Naive thymus-derived CD8-positive, alpha-beta T cell (primary cell): ENCODE measurements at regions not wholly inside any gene's neighbourhood (a gene's known extent, or its start where the extent isn't known, plus 50 kb on each side); places are given as distances from the start of the nearest gene placed in this dataset.
A peak's percentile ranks its signal among the peaks of the same experiment; 100 is the strongest.
"Not testable (repeated sequence)": the region's sequence is repeated elsewhere in the genome, so short reads cannot be mapped to it uniquely, and the experiment has no call there.

Experiments used
- ATAC-seq, 2 donors: fragments of 150-1000 bp; cut with Tn5 transposase in 1 of 2; sonication (Bioruptor Pico), chemical (Tn5 transposase) in 1 of 2; 1 replicate in 1 of 2; 2 replicates in 1 of 2; pipeline ENCODE4 v1.10.0; 2021; ENCODE audit warnings: mild to moderate bottlenecking in 2 of 2, moderate library complexity in 2 of 2
- POLR2A ChIA-PET: fragments of 350-600 bp; sonication (Branson Sonifier 250); formaldehyde crosslinking; loops from one replicate; lab custom pipeline; 2021; ENCODE audit warnings: antibody characterized with exemption; lab: Charles Lee
- DNase-seq, 10 donors: peaks; one replicate each; pipeline versions ENCODE4 v3.0.0 to v3.0.0-alpha.2; 2020 to 2022
- H3K27ac Mint-ChIP-seq, 10 donors: one replicate each; pipeline ENCODE4 v1.8.0; 2020 to 2022; ENCODE audit warnings: mild to moderate bottlenecking in 10 of 10, mixed read lengths in 10 of 10, moderate library complexity in 4 of 10, inconsistent platforms in 1 of 10
- H3K27me3 Mint-ChIP-seq, 5 donors: one replicate each; pipeline ENCODE4 v1.8.0; 2021 to 2022; ENCODE audit warnings: mixed read lengths in 5 of 5
- H3K36me3 Mint-ChIP-seq, 3 donors: one replicate each; pipeline ENCODE4 v1.8.0; 2020 to 2022; ENCODE audit warnings: mixed read lengths in 3 of 3, mild to moderate bottlenecking in 2 of 3, inconsistent platforms in 1 of 3
- H3K4me1 Mint-ChIP-seq, 4 donors: one replicate each; pipeline ENCODE4 v1.8.0; 2021 to 2022; ENCODE audit warnings: mixed read lengths in 4 of 4
- H3K4me3 Mint-ChIP-seq, 10 donors: one replicate each; pipeline ENCODE4 v1.8.0; 2020 to 2022; ENCODE audit warnings: mild to moderate bottlenecking in 10 of 10, mixed read lengths in 10 of 10, moderate library complexity in 6 of 10, inconsistent platforms in 1 of 10
- H3K9me3 Mint-ChIP-seq, 9 donors: one replicate each; pipeline ENCODE4 v1.8.0; 2020 to 2022; ENCODE audit warnings: mixed read lengths in 9 of 9, mild to moderate bottlenecking in 3 of 9, inconsistent platforms in 1 of 9, moderate library complexity in 1 of 9

DNA sequence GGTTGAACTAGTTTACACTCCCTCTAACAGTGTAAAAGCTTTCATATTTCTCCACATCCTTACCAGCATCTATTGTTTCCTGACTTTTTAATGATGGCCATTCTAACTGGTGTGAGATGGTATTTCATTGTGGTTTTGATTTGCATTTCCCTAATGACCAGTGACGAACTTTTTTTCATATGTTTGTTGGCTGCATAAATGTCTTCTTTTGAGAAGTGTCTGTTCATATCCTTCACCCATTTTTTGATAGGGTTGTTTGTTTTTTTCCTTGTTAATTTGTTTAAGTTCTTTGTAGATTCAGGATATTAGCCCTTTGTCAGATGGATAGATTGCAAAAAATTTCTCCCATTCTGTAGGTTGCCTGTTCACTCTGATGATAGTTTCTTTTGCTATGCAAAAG is 578.5 kb upstream of the ADGRB3 start:
- DNase-seq, H3K27me3 Mint-ChIP-seq, ATAC-seq, POLR2A ChIA-PET, H3K27ac Mint-ChIP-seq, H3K36me3 Mint-ChIP-seq, H3K4me1 Mint-ChIP-seq, H3K4me3 Mint-ChIP-seq: not testable (repeated sequence)
- peaks cover 0 to 14% (median 3%) of the 10 kb centered on the region in 9 donors for H3K9me3 Mint-ChIP-seq

DNA sequence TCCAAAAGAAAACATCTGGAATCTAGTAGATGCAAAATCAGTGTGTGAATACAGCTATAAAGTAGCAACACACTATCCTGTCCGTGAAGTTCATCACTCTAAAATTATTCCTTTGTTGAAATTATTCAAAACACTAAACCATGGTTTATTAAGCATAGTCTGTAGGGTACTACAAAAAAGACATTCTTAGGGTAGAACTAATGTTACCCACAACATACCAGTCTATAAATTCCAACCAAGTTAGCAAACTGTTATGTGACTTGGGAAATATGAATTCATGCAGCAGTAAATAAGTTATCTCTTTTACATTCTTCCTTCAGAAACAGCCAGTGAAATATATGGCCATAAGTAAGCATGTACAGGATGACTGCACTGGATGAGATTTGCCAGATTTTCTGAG is 580.3 kb upstream of the ADGRB3 start:
- H3K4me3 Mint-ChIP-seq: no peak overlapping the region

DNA sequence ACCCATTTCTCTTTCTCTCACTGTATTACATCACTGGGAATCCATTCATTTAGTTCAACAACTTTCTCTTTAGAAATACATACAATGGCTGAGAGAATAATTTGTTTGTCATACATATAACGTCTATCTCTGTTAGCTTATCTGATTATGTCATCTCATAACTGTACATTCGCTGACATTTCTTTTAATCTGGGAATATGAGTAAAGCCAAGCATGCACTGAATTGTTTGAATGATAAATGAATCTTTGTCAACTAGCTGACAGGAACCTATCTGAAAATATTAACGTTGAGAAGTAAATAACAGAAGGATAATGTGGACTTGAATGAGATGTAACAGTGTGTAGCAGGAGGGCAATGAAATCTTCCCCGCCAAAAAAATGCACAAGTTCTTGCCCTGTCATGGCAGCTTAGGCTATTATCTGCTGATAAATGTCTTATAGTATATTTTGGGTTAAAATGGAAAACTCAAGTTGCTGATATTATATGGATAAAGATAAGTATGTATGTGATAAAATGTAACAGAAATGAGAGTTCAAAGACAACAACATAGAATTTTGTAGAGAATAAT is 581.2 kb upstream of the ADGRB3 start:
- no peak overlapping the region for H3K4me3 Mint-ChIP-seq
- DNase-seq (no peak), ATAC-seq (no peak)
- POLR2A ChIA-PET: no interaction called here
- H3K4me1 Mint-ChIP-seq: no peaks in the 10 kb centered on the region
- no peaks in the 10 kb centered on the region for H3K27me3 Mint-ChIP-seq
- no peaks in the 10 kb centered on the region for H3K36me3 Mint-ChIP-seq
- no peak overlapping the region for H3K27ac Mint-ChIP-seq
- H3K9me3 Mint-ChIP-seq: peaks cover 0 to 15% (median 3%) of the 10 kb centered on the region in 9 donors

More for the DNA sequence above, 580.3 kb upstream of the ADGRB3 start:
- Mint-ChIP-seq H3K27me3 (no peaks in the 10 kb centered on the region), H3K9me3 (peaks cover 0 to 14% (median 3%) of the 10 kb centered on the region in 9 donors), H3K36me3 (no peaks in the 10 kb centered on the region), H3K27ac (no peak overlapping the region), H3K4me1 (no peaks in the 10 kb centered on the region)
- ATAC-seq (no peak), DNase-seq (no peak)
- POLR2A ChIA-PET: no interaction called here

DNA sequence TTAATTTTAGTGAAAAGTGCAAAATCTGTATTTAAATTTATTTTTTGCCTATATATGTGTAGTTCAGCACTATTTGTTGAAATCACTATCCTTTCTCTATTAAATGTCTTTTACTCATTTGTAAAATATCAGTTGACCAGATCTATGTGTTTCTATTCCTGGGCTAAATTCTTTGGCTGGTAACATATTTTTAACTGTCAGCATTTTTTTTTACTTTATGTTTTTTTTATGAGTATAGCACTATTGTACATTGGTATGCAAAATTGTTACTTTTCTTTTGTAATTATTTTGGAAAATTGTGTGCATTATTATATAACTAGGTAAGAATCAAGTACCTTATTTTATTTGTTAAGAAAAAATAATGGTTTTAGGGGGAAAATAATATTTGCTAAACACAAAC is 582.8 kb upstream of the ADGRB3 start:
- no peak for DNase-seq
- Mint-ChIP-seq H3K27me3 (no peaks in the 10 kb centered on the region), H3K9me3 (peaks cover 0 to 17% (median 4%) of the 10 kb centered on the region in 9 donors), H3K27ac (no peak overlapping the region), H3K36me3 (no peaks in the 10 kb centered on the region), H3K4me1 (no peaks in the 10 kb centered on the region), H3K4me3 (no peak overlapping the region)
- ATAC-seq: no peak
- POLR2A ChIA-PET: no interaction called here

DNA sequence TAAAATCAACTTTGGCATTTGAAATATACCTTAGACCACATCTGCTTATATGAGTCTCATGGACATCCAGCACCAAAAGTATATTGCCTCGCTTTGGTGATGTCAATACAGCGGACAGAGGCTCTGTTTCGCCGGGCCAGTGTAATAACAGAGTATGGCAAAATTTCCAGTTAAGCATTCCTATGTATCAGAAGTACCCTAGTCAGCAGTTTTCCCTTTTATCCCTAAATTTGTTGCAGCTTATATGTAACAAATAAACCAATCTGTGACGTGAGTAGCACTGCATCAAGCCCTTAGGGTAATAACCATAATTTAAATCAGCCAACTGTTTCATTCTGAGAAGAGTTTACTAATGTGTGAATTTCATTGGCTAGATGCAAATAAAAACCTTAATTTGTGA is 585.5 kb upstream of the ADGRB3 start:
- Mint-ChIP-seq H3K36me3 (no peaks in the 10 kb centered on the region), H3K27ac (no peak overlapping the region), H3K4me3 (no peak overlapping the region), H3K27me3 (no peaks in the 10 kb centered on the region), H3K4me1 (no peaks in the 10 kb centered on the region), H3K9me3 (peaks cover 0 to 14% (median 3%) of the 10 kb centered on the region in 9 donors)
- POLR2A ChIA-PET: no interaction called here
- no peak for ATAC-seq
- DNase-seq: no peak

DNA sequence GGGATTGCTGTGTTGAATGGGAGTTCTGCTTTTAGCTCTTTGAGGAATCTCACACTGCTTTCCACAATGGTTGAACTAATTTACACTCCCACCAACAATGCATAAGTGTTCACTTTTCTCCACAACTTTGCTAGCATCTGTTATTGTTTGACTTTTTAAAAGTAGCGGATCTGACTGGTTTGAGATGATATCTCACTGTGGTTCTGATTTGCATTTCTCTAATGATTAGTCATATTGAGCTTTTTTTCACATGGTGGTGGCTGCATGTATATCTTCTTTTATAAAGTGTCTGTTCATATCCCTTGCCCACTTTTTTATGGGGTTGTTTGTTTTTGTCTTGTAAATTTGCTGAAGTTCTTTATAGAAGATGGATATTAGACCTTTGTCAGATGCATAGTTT is 588.3 kb upstream of the ADGRB3 start:
- ATAC-seq (no peak), DNase-seq (no peak)
- POLR2A ChIA-PET: no interaction called here
- H3K27me3 Mint-ChIP-seq: no peaks in the 10 kb centered on the region
- no peak overlapping the region for H3K27ac Mint-ChIP-seq
- H3K9me3 Mint-ChIP-seq: peaks cover 0 to 14% (median 3%) of the 10 kb centered on the region in 9 donors
- no peaks in the 10 kb centered on the region for H3K4me1 Mint-ChIP-seq
- H3K4me3 Mint-ChIP-seq: no peak overlapping the region
- no peaks in the 10 kb centered on the region for H3K36me3 Mint-ChIP-seq

DNA sequence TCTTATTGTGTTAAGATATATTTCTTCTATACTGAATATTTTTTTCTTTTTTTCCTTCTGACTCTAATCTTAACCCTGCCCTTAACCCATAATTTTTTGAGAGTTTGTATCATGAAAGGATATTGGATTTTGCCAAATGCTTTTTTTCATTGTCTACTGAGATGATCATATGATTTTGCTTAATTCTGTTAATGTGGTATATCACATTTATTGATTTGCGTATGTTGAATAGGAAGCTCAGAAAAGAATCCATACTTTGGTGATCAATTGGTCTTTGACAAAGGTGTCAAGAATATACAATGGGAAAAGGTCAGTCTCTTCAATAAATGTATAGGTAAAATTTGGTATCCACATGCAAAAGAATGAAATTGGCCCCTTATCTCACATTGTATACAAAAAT is 588.8 kb upstream of the ADGRB3 start:
- H3K4me1 Mint-ChIP-seq: no peaks in the 10 kb centered on the region
- peaks cover 0 to 14% (median 3%) of the 10 kb centered on the region in 9 donors for H3K9me3 Mint-ChIP-seq
- POLR2A ChIA-PET: no interaction called here
- H3K4me3 Mint-ChIP-seq: no peak overlapping the region
- ATAC-seq (no peak), DNase-seq (no peak)
- no peak overlapping the region for H3K27ac Mint-ChIP-seq
- no peaks in the 10 kb centered on the region for H3K27me3 Mint-ChIP-seq
- no peaks in the 10 kb centered on the region for H3K36me3 Mint-ChIP-seq

DNA sequence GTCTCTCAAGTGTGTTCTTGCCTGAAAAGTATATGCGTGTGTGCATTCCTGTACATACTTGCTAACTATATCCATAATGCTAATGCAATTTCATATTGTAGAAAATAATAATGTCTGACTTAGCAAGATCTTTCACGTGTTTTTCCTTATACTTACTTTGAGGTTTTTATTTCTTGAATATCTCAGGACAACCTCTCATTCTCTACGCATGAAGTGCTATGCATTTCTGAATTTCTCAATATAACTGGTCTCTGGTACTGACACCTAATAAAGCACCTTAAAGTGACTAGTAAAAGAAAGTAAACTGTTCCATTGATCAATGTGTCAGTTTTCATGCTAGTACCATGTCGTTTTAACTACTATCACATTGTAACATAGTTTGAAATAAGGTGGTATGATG is 589.9 kb upstream of the ADGRB3 start:
- H3K27me3 Mint-ChIP-seq: no peaks in the 10 kb centered on the region
- DNase-seq (no peak), ATAC-seq (no peak)
- POLR2A ChIA-PET: no interaction called here
- no peaks in the 10 kb centered on the region for H3K4me1 Mint-ChIP-seq
- peaks cover 0 to 19% (median 4%) of the 10 kb centered on the region in 9 donors for H3K9me3 Mint-ChIP-seq
- no peak overlapping the region for H3K4me3 Mint-ChIP-seq
- H3K27ac Mint-ChIP-seq: no peak overlapping the region
- H3K36me3 Mint-ChIP-seq: no peaks in the 10 kb centered on the region

DNA sequence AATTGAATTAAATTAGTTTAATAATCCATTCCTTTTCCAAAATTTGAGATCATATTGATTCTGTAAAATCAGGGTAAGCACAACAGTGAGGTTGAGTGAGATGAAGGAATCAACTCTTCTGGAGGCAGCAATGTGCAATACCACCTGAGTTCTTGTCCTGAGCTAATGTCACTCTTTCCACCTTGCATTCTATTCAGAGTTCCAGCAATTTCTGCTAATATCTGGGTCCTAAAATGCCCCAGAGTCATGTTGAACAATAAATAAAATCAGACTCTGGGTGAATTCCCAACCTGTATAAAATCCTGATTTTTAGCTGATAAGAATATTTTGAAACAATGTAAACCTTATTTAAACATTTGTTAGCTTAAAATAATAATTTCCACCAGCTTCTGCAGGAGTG is 590.8 kb upstream of the ADGRB3 start:
- Mint-ChIP-seq H3K9me3 (peaks cover 0 to 19% (median 6%) of the 10 kb centered on the region in 9 donors), H3K27ac (no peak overlapping the region), H3K27me3 (no peaks in the 10 kb centered on the region), H3K4me3 (no peak overlapping the region), H3K36me3 (no peaks in the 10 kb centered on the region), H3K4me1 (no peaks in the 10 kb centered on the region)
- ATAC-seq: no peak
- DNase-seq: no peak
- POLR2A ChIA-PET: no interaction called here

DNA sequence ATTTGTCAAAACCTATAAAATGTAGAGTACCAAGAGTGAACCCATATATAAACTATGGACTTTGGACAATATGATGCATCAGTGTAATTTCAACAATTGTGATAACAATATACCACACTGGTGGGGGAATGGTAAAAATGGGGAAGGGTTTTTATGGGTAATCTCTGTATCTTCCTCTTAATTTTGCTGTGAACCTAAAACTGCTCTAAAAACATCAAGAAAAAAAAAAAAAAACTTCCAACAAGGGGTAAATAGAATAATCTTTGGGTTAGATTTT is 592.0 kb upstream of the ADGRB3 start:
- Mint-ChIP-seq H3K27me3 (no peaks in the 10 kb centered on the region), H3K36me3 (no peaks in the 10 kb centered on the region), H3K9me3 (peaks cover 0 to 16% (median 4%) of the 10 kb centered on the region in 9 donors), H3K4me3 (no peak overlapping the region), H3K4me1 (no peaks in the 10 kb centered on the region), H3K27ac (no peak overlapping the region)
- POLR2A ChIA-PET: no interaction called here
- no peak for ATAC-seq
- DNase-seq: no peak

DNA sequence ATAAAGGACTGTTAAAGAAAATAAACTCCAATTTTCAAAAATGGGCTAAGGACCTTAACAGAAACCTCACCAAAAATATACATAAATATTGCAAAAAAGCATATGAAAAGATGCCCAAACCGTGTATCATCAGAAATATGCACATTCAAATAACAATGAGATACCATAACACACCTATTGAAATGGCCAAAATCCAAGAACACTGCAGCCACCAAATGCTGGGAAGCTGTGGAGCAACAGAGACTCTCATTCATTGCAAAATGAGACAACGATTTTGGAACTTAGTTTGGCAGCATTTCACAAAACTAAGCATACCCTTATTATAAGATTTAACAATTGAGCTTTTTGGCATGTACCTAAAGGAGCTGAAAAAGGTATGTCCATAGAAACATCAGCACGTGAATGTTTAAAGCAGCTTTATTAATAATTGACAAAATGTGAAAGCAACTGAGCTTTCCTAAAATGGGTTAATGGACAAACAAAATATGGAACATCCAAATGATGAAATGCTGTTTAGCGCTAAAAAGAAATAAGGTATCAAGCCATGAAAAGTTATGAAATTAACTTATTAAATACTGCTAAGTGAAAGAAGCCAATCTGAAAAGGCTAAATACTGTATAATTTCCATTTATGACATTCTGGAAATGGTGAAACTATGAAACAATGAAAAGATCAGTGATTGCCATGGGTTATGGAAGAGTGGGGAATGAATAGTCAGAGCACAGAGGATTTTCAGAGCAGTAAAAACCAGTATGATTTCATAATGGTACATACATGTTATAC is 592.6 kb upstream of the ADGRB3 start:
- no peak overlapping the region for H3K4me3 Mint-ChIP-seq

DNA sequence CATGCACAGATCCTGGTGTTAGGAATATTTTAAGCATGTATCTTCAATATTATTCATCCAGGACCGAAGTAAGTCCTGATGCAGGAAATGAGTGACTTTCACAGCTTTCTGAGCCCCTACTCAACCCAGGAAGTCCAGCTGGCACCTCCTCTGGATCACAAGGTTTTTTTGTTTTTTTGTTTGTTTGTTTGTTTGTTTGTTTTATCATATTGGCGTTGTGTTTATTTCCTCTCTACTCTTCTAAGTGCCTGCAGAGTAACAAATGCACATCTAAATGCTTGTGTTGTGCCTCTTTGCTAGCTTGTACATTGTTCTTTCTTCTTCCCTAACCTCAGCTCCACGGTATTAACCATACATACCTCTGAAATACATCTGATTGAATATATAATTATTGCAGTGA is 594.3 kb upstream of the ADGRB3 start:
- peak overlapping the region; percentile 0 to 74 (median 53) for H3K4me3 Mint-ChIP-seq
- H3K4me1 Mint-ChIP-seq: no peaks in the 10 kb centered on the region
- ATAC-seq: no peak
- peaks cover 0 to 9% (median 1%) of the 10 kb centered on the region in 9 donors for H3K9me3 Mint-ChIP-seq
- H3K27me3 Mint-ChIP-seq: no peaks in the 10 kb centered on the region
- POLR2A ChIA-PET: no interaction called here
- no peaks in the 10 kb centered on the region for H3K36me3 Mint-ChIP-seq
- DNase-seq: no peak
- H3K27ac Mint-ChIP-seq: peak overlapping the region in 1 of 10 donors; percentile 8

More for the DNA sequence above, 592.6 kb upstream of the ADGRB3 start:
- no peak overlapping the region for H3K27ac Mint-ChIP-seq
- no peaks in the 10 kb centered on the region for H3K27me3 Mint-ChIP-seq
- no peaks in the 10 kb centered on the region for H3K4me1 Mint-ChIP-seq
- POLR2A ChIA-PET: no interaction called here
- no peak for DNase-seq
- no peaks in the 10 kb centered on the region for H3K36me3 Mint-ChIP-seq
- peaks cover 0 to 12% (median 4%) of the 10 kb centered on the region in 9 donors for H3K9me3 Mint-ChIP-seq
- no peak for ATAC-seq

DNA sequence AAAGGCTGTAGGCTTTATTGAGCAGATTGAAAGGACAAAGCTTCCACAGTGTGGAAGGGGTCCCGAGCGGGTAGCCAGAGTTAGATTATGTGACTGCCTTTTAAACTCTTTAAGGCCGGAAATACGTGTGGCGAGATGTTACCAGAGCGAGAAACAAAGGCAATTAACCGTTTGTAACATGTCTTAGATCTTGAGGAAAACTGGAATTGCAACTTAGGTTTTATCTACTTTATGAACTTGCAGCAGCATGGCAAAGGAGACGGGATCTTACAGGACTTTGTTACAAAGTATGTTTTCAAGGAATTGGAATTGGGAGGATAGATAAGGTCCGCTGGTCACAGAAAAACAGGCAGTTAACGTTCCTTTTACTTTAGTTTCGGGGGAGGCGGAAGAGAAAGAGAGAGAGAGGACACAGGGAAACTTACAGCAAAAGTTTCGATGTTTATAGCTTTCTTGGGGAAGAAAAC is 594.7 kb upstream of the ADGRB3 start:
- Mint-ChIP-seq H3K27ac (peak overlapping the region in 2 of 10 donors; percentile 8 to 35), H3K27me3 (no peaks in the 10 kb centered on the region), H3K4me1 (no peaks in the 10 kb centered on the region), H3K9me3 (peaks cover 0 to 9% (median 4%) of the 10 kb centered on the region in 9 donors), H3K36me3 (no peaks in the 10 kb centered on the region), H3K4me3 (peak overlapping the region; percentile 12 to 74 (median 62))
- ATAC-seq (no peak), DNase-seq (no peak)
- POLR2A ChIA-PET: no interaction called here
